Jurkat, Clone E6-1 (cell line): ENCODE measurements at regions not wholly inside any gene's neighbourhood (a gene's known extent, or its start where the extent isn't known, plus 50 kb on each side); places are given as distances from the start of the nearest gene placed in this dataset.

Experiments
- DNase-seq: peaks from one replicate; pipeline ENCODE4 v3.0.0-alpha.2; 2011; ENCODE audit warnings: low read depth, low spot score
- H3K4me3 ChIP-seq: 2 replicates; pipeline ENCODE4 v1.5.1; 2011; ENCODE audit warnings: mild to moderate bottlenecking, low read length, control low read depth, moderate library complexity

DNA sequence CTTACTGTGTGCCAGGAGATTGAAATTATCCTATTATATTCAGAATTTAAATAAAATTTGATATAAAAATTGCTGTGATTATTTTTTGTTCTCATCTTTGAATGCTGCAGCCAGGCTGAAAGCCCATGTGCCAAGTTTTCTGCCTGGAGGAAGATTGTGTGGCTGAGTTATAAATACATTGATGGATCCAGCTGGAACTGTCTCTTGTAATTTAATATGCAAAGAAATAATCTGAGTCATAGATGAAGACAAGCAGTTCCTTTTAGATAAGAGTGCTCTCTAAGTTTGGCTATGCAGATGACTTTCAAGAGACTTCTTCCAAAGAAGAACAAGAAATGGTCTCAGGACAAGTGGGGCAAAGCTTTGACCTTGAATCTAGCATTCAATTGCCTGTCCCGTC lies 871.0 kb downstream of the CDH11 start:
- H3K4me3 ChIP-seq = no peak overlapping the region
- DNase-seq = no peak

- DNase-seq = no peak
- no peak overlapping the region for H3K4me3 ChIP-seq
Observed at GRCh38 chr16:64242492-64242891, 879.4 kb downstream of the CDH11 start.

DNA sequence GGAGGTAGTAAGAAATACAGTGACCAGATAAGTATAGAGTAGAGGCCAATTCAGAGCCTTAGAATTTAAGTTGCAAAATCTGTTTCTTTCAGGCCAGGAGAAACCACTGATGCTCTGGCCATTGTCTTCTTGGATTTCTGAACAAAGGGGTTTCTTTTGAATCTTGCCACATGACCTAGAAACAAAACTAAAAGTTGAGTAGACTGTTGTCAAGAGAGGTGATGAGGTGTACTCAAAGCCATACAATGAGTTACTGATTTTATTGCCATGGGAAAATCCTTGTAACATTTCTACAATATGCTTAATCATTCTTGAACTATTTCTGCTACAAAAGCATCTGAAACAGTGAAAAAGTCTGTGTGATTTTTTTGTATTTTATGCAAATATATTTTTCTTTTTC lies 881.3 kb downstream of the CDH11 start:
- no peak overlapping the region for H3K4me3 ChIP-seq

GRCh38 chr16:64238571-64238970 lies 883.3 kb downstream of the CDH11 start:
- no peak for DNase-seq

More for the DNA sequence above, 881.3 kb downstream of the CDH11 start:
- DNase-seq = no peak

GRCh38 chr16:64236316-64236715 lies 885.5 kb downstream of the CDH11 start:
- no peak for DNase-seq
- no peak overlapping the region for H3K4me3 ChIP-seq

More at GRCh38 chr16:64238571-64238970, 883.3 kb downstream of the CDH11 start:
- no peak overlapping the region for H3K4me3 ChIP-seq

- no peak overlapping the region for H3K4me3 ChIP-seq
Observed at GRCh38 chr16:64234200-64234599, 887.7 kb downstream of the CDH11 start.

GRCh38 chr16:64225696-64226095 lies 896.2 kb downstream of the CDH11 start:
- DNase-seq = no peak

More at GRCh38 chr16:64234200-64234599, 887.7 kb downstream of the CDH11 start:
- no peak for DNase-seq

DNA sequence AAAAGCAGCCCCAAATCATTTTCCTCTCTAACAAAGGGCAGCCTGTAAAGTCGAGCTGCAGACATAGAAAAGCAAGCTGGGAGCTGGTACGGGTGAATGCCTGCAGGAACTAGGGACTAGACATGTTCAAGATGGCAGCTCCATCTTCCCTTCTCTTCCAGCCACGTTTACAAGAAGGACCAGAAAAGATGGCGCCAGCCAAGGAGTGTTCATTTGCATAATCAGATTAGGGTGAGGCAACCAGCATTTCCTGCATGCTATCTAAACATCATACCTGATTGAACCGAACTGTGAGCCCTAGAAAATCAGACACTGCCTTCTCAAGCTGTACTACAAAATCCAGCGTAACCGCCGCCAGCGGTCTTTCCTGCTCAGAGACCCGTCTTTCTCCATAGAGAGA lies 896.8 kb downstream of the CDH11 start:
- H3K4me3 ChIP-seq = no peak overlapping the region
- DNase-seq = no peak

More at GRCh38 chr16:64225696-64226095, 896.2 kb downstream of the CDH11 start:
- H3K4me3 ChIP-seq = no peak overlapping the region

DNA sequence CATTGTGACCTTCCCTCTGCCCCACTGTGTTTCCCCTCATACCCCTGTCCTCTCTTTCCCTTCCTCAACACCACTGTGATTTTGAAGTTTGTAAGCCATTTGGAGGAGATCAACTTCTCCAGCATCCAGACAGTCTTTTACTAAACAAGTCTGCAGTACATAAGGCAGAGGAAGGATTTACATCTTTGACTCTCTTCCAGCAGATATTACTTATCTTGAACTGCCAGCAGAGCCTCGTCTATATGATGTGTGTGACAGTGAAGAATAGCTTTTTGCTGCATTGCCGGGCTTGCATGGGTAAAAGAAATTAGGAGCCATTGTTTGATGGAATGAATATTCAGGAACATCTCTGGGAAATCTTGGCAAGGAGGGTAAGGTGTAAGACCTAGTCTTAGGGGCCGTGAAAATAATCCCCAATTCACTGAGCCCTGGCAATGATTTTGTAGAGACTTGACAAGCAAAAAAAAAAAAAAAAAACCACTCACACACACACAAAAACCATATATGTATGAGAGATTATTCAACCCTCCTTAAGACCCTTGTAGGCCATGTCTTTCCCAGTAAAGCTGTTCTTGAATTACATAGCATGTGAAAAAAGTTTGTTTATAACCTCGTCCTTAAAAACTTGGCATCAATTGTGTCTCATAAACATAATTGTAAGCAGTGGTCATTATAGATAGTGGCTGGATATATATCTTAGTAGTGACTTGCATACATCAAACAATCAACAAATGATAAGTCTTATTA lies 903.9 kb downstream of the CDH11 start:
- no peak overlapping the region for H3K4me3 ChIP-seq
- DNase-seq = no peak

DNA sequence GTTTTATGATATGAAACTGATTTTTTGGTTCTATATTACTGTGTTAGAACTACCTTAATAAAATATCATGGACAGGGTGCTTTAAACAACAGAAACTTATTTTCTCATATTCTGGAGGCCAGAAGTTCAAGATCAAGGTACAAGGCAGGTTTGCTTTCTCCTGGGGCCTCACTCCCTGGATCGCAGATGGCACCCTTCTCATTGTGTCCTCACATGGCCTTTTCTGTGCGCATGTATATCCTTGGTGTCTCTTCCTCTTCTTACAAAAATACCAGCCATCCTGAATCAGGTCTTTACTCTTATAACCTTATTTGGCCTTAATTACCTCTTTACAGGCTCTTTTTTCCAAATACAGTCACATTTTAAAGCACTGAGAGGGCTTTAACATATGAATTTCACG lies 906.1 kb downstream of the CDH11 start:
- DNase-seq = no peak
- H3K4me3 ChIP-seq = no peak overlapping the region

GRCh38 chr16:64211331-64211730 lies 910.5 kb downstream of the CDH11 start:
- no peak overlapping the region for H3K4me3 ChIP-seq
- no peak for DNase-seq

DNA sequence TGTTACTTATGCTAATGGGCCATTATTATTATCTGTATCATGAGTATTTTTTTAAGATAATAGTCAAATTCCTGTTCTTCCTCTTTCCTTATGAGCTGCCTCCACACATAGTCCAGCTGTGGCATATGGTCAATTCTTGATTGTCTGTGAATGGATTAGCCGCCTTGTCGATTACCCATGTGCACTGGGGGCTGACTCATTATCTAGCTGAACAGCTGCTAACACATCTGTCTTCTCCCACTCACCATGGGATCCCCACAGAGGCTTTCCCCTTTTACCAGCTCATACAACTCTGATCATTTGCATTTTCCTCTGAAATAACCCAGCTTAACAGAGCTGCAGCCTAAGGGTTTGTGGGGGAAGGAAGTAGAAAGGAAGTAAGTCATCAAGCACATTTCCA lies 915.0 kb downstream of the CDH11 start:
- DNase-seq = no peak

GRCh38 chr16:64203126-64203525 lies 918.7 kb downstream of the CDH11 start:
- H3K4me3 ChIP-seq = no peak overlapping the region
- DNase-seq = no peak

More for the DNA sequence above, 915.0 kb downstream of the CDH11 start:
- H3K4me3 ChIP-seq = no peak overlapping the region

DNA sequence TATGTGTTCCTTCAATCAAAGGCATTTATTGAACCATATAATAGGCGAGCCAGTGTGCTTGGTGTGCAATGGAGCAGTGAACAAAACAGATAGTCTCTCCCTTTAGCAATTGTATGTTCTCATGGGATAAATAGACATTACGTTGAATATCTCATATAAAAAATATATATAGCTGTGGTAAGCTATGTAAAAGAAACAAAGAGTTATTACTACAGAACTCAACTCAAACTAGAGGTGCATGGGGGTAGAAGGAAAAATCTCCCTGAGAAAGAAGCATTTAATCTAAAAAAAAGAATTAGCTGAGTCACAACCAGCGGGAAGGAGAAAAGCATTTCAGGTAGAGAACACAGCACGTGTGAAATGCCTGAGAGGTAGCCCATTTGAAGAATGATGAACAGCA lies 919.3 kb downstream of the CDH11 start:
- H3K4me3 ChIP-seq = no peak overlapping the region
- DNase-seq = no peak

DNA sequence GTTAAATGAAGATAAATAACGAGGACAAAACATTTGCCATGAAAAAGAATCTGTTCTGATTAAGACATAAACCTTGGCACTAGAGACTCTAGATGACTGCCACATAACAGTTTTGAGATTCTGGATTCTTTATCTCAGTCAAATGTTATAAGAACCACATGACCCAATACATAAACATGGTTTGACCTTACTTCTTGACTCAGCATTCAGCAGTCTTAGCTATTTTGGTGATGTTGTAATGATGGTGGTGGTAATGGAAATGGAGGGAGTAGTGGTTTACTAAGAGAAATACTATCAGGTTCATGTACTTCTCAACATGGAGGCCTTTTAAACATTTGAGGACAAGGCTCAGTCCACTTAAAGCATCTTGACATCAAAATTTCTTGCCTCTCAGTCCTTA lies 925.4 kb downstream of the CDH11 start:
- no peak for DNase-seq
- H3K4me3 ChIP-seq = no peak overlapping the region

- no peak overlapping the region for H3K4me3 ChIP-seq
- no peak for DNase-seq
Observed at GRCh38 chr16:64185954-64186353, 935.9 kb downstream of the CDH11 start.

DNA sequence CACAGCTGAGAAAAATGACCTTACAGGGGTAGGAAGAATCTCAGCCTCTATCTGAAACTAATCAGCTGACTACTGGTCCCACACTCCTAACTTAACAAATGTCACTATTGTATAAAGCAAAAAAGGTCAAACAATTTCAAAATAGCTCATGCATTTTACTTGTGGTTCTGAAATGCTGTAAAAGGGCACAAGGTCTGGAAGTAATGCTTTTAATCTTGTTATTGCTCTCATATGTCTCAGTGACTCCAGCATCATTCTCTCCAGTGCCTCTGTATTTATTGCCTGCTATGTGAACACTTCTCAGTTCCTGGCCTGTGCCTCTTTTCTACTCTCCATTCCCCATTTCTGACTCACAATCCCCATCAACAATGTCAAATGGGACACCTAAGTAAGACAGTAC lies 937.7 kb downstream of the CDH11 start:
- H3K4me3 ChIP-seq = no peak overlapping the region
- DNase-seq = no peak

GRCh38 chr16:64182985-64183384 lies 938.9 kb downstream of the CDH11 start:
- no peak for DNase-seq

DNA sequence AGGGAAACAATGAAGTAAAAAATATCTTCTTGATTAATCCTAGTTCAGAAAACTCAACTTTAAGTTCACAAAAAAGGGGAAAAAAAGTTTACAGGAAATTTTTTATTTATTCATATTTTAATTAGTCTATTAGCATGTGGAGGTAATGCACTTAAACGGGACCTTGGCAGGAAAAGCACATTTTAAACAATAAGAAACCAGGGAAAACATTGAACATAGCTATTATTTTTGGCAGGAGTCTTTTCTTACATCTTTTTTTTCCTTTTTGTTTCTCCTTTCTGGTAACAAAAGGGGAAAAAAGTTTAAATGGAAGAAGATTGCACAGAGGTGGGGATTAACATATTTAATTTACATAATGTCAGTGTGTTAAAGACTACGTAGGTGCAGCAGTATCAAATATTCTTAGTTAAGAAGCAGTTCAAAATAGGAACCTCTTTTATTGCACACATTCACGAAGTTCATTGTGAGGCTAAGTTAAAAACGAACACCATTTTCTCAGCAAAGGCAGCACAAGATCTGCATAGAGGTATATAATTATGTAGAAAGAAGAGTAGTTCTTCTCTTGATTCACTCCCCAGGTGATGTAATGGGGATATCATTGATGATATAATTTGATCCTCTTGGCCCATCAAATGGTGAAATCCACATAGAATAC lies 940.5 kb downstream of the CDH11 start:
- DNase-seq = no peak
- H3K4me3 ChIP-seq = no peak overlapping the region

More at GRCh38 chr16:64182985-64183384, 938.9 kb downstream of the CDH11 start:
- no peak overlapping the region for H3K4me3 ChIP-seq

DNA sequence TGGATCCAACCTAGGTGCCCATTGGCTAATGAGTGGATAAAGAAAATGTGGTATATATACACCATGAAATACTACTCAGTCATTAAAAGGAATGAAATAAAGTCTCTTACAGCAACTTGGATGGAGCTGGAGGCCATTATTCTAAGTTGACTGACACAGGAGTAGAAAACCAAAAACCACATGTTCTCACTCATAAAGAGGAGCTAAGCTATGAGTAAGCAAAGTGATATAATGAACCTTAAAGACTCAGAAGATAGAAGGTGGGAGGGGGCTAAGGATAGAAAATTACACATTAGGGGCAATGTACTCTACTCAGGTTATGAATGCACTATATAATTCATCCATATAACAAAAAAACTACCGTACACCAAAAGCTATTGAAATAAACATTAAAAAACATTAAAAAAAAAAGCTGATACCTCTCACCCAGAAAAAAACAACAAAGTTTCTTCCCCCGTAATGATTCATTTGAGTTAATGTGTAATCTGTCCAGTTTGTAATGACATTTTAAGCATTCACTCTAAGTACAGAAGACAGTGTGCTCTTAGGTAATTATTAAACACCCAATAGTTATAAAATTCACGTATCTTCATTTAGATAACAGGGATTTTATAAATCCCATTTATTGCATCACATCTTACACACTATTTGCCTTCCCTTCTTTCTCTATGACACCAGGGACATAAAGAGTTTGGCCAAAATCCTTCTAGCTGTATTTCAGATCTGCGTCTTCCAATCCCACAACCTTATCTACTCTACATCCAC lies 941.5 kb downstream of the CDH11 start:
- no peak overlapping the region for H3K4me3 ChIP-seq

More for the DNA sequence above, 941.5 kb downstream of the CDH11 start:
- DNase-seq = no peak
